ENCODE measurements at regions not wholly inside any gene's neighbourhood (a gene's known extent, or its start where the extent isn't known, plus 50 kb on each side); places are given as distances from the start of the nearest gene placed in this dataset.

DNA sequence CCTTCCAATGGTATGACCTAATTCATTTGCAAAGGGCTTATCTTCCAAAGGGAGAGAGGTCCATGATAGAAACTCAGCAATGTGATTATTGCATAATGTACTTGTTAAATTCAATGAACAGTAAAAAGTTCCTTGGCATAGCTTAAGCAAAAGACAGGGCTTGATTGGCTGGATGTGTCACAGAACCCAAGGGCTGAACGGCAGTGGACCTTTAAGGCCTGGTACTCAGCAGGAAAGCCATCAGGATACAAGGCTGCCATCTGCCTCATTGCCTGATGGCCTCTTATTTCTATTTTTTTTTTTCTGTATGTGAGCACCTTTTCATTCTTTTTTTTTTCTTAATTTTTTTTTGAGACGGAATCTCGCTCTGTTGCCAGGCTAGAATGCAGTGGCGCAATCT is 208.9 kb upstream of the WSCD1 start:
- TF ChIP-seq, protein P1, sequence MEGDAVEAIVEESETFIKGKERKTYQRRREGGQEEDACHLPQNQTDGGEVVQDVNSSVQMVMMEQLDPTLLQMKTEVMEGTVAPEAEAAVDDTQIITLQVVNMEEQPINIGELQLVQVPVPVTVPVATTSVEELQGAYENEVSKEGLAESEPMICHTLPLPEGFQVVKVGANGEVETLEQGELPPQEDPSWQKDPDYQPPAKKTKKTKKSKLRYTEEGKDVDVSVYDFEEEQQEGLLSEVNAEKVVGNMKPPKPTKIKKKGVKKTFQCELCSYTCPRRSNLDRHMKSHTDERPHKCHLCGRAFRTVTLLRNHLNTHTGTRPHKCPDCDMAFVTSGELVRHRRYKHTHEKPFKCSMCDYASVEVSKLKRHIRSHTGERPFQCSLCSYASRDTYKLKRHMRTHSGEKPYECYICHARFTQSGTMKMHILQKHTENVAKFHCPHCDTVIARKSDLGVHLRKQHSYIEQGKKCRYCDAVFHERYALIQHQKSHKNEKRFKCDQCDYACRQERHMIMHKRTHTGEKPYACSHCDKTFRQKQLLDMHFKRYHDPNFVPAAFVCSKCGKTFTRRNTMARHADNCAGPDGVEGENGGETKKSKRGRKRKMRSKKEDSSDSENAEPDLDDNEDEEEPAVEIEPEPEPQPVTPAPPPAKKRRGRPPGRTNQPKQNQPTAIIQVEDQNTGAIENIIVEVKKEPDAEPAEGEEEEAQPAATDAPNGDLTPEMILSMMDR (IDR thresholded peaks at IDR 0.05; ENCODE audit: low read depth, low read length, poor library complexity, severe bottlenecking): no peak
- TF ChIP-seq EZH2phosphoT487 (IDR thresholded peaks at IDR 0.05; ENCODE audit: borderline replicate concordance, low read length): no peak
